ENCODE measurements at regions not wholly inside any gene's neighbourhood (a gene's known extent, or its start where the extent isn't known, plus 50 kb on each side); places are given as distances from the start of the nearest gene placed in this dataset.

DNA sequence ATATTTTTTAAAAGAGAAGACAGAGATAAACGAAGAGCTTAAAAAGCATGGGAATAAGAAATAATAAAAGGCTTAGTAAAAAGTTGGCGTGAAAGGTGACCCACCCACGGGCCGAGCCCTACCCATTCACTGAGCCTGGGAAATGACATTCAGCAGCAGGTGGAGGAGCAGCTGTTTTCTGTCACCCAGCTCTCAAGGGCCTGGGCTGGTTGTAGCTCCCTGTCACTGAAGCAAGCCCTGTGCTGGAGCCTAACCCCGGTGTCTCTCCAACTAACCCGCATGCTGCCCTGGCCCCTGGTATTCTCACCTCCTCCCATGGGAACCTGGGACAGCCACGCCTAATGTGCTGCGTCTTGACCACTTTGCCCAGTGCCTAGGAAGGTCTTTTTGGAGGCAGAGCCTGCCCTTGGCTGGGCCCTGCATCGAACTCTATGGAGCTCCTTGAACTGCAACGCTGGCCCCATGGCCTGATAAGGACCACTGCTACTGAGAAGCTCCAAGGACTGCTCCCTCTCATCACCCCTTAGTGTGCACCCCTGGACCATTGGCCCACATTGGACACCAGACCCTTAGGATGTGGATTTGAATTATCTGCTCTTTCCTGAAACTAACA, 68.8 kb upstream of the IYD start:
- peaks cover 16% of the 10 kb centered on the region for H3K4me1 Mint-ChIP-seq (ENCODE audit: unreplicated experiment)
- no peaks in the 10 kb centered on the region for H3K27me3 Mint-ChIP-seq
- no peaks in the 10 kb centered on the region for H3K36me3 Mint-ChIP-seq
- H3K4me3 Mint-ChIP-seq: no peak overlapping the region
- DNase-seq (ENCODE audit: extremely low spot score, unreplicated experiment): no peak
- H3K9me3 Mint-ChIP-seq: peaks cover 5% of the 10 kb centered on the region
- no peak overlapping the region for H3K27ac Mint-ChIP-seq
- TF ChIP-seq, protein P1, sequence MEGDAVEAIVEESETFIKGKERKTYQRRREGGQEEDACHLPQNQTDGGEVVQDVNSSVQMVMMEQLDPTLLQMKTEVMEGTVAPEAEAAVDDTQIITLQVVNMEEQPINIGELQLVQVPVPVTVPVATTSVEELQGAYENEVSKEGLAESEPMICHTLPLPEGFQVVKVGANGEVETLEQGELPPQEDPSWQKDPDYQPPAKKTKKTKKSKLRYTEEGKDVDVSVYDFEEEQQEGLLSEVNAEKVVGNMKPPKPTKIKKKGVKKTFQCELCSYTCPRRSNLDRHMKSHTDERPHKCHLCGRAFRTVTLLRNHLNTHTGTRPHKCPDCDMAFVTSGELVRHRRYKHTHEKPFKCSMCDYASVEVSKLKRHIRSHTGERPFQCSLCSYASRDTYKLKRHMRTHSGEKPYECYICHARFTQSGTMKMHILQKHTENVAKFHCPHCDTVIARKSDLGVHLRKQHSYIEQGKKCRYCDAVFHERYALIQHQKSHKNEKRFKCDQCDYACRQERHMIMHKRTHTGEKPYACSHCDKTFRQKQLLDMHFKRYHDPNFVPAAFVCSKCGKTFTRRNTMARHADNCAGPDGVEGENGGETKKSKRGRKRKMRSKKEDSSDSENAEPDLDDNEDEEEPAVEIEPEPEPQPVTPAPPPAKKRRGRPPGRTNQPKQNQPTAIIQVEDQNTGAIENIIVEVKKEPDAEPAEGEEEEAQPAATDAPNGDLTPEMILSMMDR (conservative IDR thresholded peaks at IDR 0.05): no peak

DNA sequence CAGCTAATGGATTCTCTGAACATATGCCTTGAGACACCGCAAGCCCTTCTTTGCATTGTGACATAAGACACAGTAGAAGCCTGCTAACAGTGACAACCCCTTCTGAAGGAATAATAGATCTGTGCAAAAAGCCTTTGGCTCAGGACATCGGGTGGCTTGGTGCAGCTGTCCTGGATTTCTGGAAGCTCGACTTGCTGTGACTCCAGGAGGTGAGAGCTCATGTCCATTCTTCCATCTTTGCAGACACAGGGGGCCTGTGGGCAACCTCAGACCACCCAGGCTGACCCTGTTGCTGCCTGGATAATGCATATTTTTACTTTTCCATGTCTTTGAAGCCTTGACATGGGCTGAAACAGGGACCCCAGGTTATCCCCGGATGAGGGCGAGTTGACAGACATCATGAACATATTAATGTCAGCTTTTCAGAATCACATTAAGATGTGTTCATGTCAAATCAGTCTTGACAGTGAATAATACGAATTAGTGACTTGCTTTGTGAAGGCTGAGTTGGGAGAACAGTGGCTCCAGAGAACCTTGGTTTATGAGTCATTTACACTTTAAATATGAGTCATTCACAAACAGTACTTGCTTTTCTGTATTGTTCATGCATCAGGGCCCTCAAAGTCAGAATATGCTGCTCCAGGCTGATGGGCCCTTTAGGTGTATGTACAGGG, 66.8 kb upstream of the IYD start:
- no peaks in the 10 kb centered on the region for H3K36me3 Mint-ChIP-seq
- peaks cover 16% of the 10 kb centered on the region for H3K4me1 Mint-ChIP-seq (ENCODE audit: unreplicated experiment)
- DNase-seq (ENCODE audit: extremely low spot score, unreplicated experiment): no peak
- no peak overlapping the region for H3K4me3 Mint-ChIP-seq
- H3K27ac Mint-ChIP-seq: peak overlapping the region; percentile 89
- TF ChIP-seq, protein P1 (conservative IDR thresholded peaks at IDR 0.05): no peak
- H3K27me3 Mint-ChIP-seq: peaks cover under 1% of the 10 kb centered on the region
- peaks cover 5% of the 10 kb centered on the region for H3K9me3 Mint-ChIP-seq

DNA sequence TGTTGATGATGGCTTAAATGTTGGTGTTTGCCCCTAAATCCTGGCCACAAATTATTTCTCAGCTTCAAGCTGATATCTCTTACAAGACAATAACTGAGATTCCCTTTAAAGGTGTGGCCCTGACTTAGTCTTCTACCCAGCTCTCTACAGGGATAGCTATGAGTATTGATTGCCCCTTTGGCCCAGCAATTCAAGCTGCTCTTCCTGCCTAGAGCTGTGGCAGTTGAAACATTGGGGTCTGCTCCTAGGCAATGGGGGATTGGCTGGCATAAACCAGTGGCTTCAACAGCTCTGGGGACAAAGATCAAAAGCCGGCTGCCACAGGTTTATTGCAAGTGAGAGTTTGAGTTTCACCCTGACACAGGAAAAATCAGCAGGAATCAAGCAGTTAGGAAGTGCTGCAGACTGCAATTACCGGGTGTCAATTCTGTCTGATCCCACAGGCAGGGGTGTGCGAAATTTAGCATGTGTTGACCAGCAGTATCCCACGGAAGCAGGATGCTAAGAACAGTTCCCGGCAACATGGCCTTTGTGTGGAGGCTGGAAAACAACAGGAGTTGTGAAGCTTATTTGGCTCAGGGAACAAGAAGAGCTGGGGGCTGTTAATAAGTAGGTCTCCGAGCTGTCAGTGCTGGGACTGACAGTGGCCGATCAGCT, 66.2 kb upstream of the IYD start:
- peaks cover 16% of the 10 kb centered on the region for H3K4me1 Mint-ChIP-seq (ENCODE audit: unreplicated experiment)
- H3K9me3 Mint-ChIP-seq: peaks cover 5% of the 10 kb centered on the region
- TF ChIP-seq, protein P1 (conservative IDR thresholded peaks at IDR 0.05): no peak
- H3K36me3 Mint-ChIP-seq: no peaks in the 10 kb centered on the region
- peaks cover 2% of the 10 kb centered on the region for H3K27me3 Mint-ChIP-seq
- no peak overlapping the region for H3K4me3 Mint-ChIP-seq
- DNase-seq (ENCODE audit: extremely low spot score, unreplicated experiment): no peak
- peak overlapping the region; percentile 89 for H3K27ac Mint-ChIP-seq

DNA sequence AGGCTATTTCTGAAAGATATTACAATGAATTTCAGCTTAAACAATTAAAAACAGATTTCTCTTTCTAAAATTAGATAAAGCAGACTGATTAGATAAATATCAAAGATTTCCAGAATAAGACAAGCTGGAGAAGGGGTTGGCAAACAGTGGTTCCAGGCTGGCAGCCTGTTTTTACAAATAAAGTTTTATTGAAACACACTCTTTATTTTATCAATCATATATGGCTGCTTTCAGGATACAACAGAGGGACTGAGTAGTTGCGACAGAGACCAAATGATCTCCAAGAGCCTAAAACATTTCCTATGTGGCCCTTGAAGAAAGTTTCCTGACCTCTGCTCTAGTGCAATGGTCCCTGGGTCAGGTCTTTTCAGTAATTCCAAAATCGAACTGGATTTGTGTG, 65.6 kb upstream of the IYD start:
- TF ChIP-seq, protein P1 (conservative IDR thresholded peaks at IDR 0.05): no peak
- DNase-seq (ENCODE audit: extremely low spot score, unreplicated experiment): no peak
- no peak overlapping the region for H3K27ac Mint-ChIP-seq
- H3K9me3 Mint-ChIP-seq: no peaks in the 10 kb centered on the region
- H3K4me1 Mint-ChIP-seq (ENCODE audit: unreplicated experiment): peaks cover 16% of the 10 kb centered on the region
- no peaks in the 10 kb centered on the region for H3K36me3 Mint-ChIP-seq
- H3K4me3 Mint-ChIP-seq: no peak overlapping the region
- H3K27me3 Mint-ChIP-seq: peaks cover 2% of the 10 kb centered on the region

DNA sequence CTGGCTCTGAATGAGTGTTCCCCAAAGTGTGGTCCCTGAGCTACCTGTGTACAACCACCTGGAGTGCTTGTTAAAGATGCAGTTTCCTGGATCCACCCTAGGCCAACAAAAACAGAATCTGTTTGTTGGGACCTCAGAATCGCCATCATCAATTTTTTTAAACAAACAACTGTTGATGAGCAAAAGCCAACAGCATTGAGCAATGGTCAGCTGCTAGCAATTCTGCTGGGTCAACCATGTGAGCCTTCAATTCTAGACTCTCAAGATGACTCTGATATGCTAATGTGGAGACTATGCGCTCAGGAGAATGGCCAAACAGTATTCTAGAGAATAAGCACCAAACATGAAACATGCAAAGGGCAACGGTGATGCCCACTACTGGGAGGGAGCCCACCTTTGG, 64.4 kb upstream of the IYD start:
- no peaks in the 10 kb centered on the region for H3K9me3 Mint-ChIP-seq

More for the DNA sequence above, 64.4 kb upstream of the IYD start:
- no peak for DNase-seq (ENCODE audit: extremely low spot score, unreplicated experiment)
- Mint-ChIP-seq H3K36me3 (no peaks in the 10 kb centered on the region), H3K27me3 (peaks cover 5% of the 10 kb centered on the region), H3K4me1 (ENCODE audit: unreplicated experiment) (peaks cover 16% of the 10 kb centered on the region), H3K27ac (no peak overlapping the region), H3K4me3 (no peak overlapping the region)
- TF ChIP-seq, protein P1 (conservative IDR thresholded peaks at IDR 0.05): no peak

All from type B pancreatic cell (in vitro differentiated cells).